ENCODE measurements at regions not wholly inside any gene's neighbourhood (a gene's known extent, or its start where the extent isn't known, plus 50 kb on each side); places are given as distances from the start of the nearest gene placed in this dataset.

DNA sequence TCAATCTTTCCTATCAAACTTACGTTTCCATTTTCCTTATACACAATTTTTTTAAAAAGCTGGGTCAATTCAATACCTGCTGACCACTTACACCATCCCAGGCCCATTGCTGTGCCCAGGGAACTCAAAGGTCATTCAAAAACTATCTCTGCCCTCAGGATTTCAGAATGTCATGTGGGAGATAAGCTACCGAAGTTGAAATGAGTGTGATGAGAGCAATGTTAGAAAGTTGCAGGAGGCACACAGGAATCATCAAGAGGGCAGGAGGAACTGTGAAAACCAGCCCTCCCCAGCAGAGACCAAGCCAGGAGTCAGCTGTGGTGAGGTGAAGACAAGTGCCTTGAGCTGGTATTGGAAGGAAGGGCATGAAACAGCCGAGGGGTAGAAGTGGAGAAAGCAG lies 195.9 kb downstream of the HS3ST3A1 start:
- no TSS peak for BruUV-seq (replicated peaks)
- no peaks in the 10 kb centered on the region for H3K27me3 ChIP-seq (replicated peaks; ENCODE audit: control insufficient read depth, insufficient read depth, low read length)
- Mint-ChIP-seq H3K36me3 (ENCODE audit: insufficient read depth, unreplicated experiment) (no peaks in the 10 kb centered on the region), H3K27me3 (ENCODE audit: insufficient read depth, unreplicated experiment) (no peaks in the 10 kb centered on the region), H3K9me3 (ENCODE audit: unreplicated experiment) (no peaks in the 10 kb centered on the region), H3K27ac (ENCODE audit: unreplicated experiment) (no peak overlapping the region), H3K4me3 (ENCODE audit: unreplicated experiment) (no peak overlapping the region), H3K4me1 (ENCODE audit: low read depth, unreplicated experiment) (peaks cover 17% of the 10 kb centered on the region)
- no peak for DNase-seq
- TF ChIP-seq, protein P1, sequence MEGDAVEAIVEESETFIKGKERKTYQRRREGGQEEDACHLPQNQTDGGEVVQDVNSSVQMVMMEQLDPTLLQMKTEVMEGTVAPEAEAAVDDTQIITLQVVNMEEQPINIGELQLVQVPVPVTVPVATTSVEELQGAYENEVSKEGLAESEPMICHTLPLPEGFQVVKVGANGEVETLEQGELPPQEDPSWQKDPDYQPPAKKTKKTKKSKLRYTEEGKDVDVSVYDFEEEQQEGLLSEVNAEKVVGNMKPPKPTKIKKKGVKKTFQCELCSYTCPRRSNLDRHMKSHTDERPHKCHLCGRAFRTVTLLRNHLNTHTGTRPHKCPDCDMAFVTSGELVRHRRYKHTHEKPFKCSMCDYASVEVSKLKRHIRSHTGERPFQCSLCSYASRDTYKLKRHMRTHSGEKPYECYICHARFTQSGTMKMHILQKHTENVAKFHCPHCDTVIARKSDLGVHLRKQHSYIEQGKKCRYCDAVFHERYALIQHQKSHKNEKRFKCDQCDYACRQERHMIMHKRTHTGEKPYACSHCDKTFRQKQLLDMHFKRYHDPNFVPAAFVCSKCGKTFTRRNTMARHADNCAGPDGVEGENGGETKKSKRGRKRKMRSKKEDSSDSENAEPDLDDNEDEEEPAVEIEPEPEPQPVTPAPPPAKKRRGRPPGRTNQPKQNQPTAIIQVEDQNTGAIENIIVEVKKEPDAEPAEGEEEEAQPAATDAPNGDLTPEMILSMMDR (IDR thresholded peaks at IDR 0.05; ENCODE audit: insufficient read depth in 1 of 2, low read depth in 1 of 2, low read length in 1 of 2, severe bottlenecking in 1 of 2, unreplicated experiment in 1 of 2), result no peak
- no peaks in the 10 kb centered on the region for H3K36me3 ChIP-seq (ENCODE audit: control insufficient read depth, insufficient read depth, low read length)
- no peaks in the 10 kb centered on the region for H3K4me1 ChIP-seq
- CTCF ChIA-PET, result no interaction called here
- intact Hi-C loops (cut with micrococcal nuclease; ENCODE audit: unreplicated experiment), result no loop called here
- POLR2A ChIA-PET, result no interaction called here
- H3K9me3 ChIP-seq, result no peaks in the 10 kb centered on the region
- no peak overlapping the region for H3K4me3 ChIP-seq (ENCODE audit: low read depth, low read length)

DNA sequence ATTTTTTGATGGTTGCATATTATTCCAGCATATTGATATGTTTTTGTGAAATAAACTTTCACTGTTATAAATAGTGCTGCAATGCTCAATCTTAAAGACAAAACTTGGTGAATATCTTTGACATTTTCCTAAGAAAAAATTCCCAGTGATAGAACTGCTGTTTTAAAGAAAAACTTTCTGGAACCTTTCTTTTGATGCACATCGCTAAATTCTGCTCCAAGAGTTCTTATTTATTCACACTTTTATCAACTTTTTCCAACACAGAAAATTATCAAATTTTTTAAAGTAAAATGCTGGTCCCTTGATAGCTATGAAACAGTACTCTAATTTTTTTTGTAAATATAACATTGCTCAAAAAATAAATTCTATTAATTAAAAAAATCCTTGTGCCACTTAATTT lies 196.6 kb downstream of the HS3ST3A1 start:
- no peaks in the 10 kb centered on the region for H3K36me3 Mint-ChIP-seq (ENCODE audit: insufficient read depth, unreplicated experiment)
- no peak overlapping the region for H3K4me3 ChIP-seq (ENCODE audit: low read depth, low read length)
- no peak overlapping the region for H3K4me3 Mint-ChIP-seq (ENCODE audit: unreplicated experiment)
- ChIA-PET POLR2A (no interaction called here), CTCF (no interaction called here)
- no TSS peak for BruUV-seq (replicated peaks)
- peaks cover 14% of the 10 kb centered on the region for H3K4me1 Mint-ChIP-seq (ENCODE audit: low read depth, unreplicated experiment)
- no peaks in the 10 kb centered on the region for H3K4me1 ChIP-seq
- no peak overlapping the region for H3K27ac Mint-ChIP-seq (ENCODE audit: unreplicated experiment)
- H3K27me3 ChIP-seq (replicated peaks; ENCODE audit: control insufficient read depth, insufficient read depth, low read length), result no peaks in the 10 kb centered on the region
- DNase-seq, result no peak
- H3K9me3 ChIP-seq, result no peaks in the 10 kb centered on the region
- no peaks in the 10 kb centered on the region for H3K36me3 ChIP-seq (ENCODE audit: control insufficient read depth, insufficient read depth, low read length)
- no peaks in the 10 kb centered on the region for H3K9me3 Mint-ChIP-seq (ENCODE audit: unreplicated experiment)
- no peaks in the 10 kb centered on the region for H3K27me3 Mint-ChIP-seq (ENCODE audit: insufficient read depth, unreplicated experiment)
- intact Hi-C loops (cut with micrococcal nuclease; ENCODE audit: unreplicated experiment), result no loop called here
- TF ChIP-seq, protein P1 (IDR thresholded peaks at IDR 0.05; ENCODE audit: insufficient read depth in 1 of 2, low read depth in 1 of 2, low read length in 1 of 2, severe bottlenecking in 1 of 2, unreplicated experiment in 1 of 2), result no peak

DNA sequence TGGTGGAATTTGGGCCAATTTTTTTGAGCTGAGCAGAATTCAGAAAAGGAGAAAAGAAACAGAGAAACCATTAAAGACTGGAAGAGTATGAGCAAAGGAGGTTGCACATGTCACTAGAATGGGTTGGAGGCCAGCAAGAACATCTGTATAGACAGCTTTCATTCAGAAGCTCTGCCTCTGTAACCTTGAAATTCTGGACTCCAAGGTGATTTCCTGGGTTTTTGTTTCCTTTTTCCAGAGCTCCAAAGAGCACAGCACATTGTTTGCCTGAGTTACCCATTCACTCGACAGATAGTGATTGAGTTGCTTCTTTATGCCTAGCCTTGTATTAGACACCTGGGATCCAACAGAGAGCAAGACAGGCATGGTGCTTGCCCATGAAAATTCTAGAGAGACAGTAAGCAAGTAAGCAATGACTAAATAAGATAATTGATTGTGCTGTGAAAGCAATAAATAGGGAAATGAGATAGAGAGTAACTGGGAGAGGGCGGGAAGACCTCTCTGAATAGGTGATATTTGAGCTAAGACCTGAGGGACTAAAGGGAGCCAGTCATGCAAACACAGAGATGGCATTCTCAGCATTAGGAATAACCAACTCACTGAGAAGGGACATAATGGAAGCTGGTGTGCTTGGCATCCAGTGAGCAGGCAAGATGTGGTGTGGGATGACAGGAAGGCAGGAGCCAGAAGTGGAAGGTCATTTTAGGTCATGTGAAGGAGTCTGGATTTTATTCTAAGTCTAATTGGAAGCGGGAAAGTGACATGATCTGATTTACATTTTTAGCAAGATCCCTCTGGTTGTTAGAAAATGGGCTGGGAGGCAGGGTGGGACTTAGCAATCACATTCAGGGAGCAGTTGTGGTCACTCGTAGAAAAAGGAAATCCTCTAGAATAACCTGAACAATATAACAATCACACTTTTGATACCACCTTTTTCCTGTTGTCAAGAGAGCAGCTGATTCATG lies 197.5 kb downstream of the HS3ST3A1 start:
- no peak overlapping the region for H3K27ac Mint-ChIP-seq (ENCODE audit: unreplicated experiment)
- no peak for DNase-seq
- TF ChIP-seq, protein P1 (IDR thresholded peaks at IDR 0.05; ENCODE audit: insufficient read depth in 1 of 2, low read depth in 1 of 2, low read length in 1 of 2, severe bottlenecking in 1 of 2, unreplicated experiment in 1 of 2), result no peak
- ChIA-PET CTCF (no interaction called here), POLR2A (no interaction called here)
- Histone ChIP-seq H3K4me3 (ENCODE audit: low read depth, low read length) (no peak overlapping the region), H3K9me3 (no peaks in the 10 kb centered on the region), H3K4me1 (no peaks in the 10 kb centered on the region), H3K27me3 (replicated peaks; ENCODE audit: control insufficient read depth, insufficient read depth, low read length) (no peaks in the 10 kb centered on the region), H3K36me3 (ENCODE audit: control insufficient read depth, insufficient read depth, low read length) (no peaks in the 10 kb centered on the region)
- H3K36me3 Mint-ChIP-seq (ENCODE audit: insufficient read depth, unreplicated experiment), result no peaks in the 10 kb centered on the region
- no TSS peak for BruUV-seq (replicated peaks)
- no peaks in the 10 kb centered on the region for H3K9me3 Mint-ChIP-seq (ENCODE audit: unreplicated experiment)
- intact Hi-C loops (cut with micrococcal nuclease; ENCODE audit: unreplicated experiment), result no loop called here
- no peaks in the 10 kb centered on the region for H3K27me3 Mint-ChIP-seq (ENCODE audit: insufficient read depth, unreplicated experiment)
- peaks cover 6% of the 10 kb centered on the region for H3K4me1 Mint-ChIP-seq (ENCODE audit: low read depth, unreplicated experiment)
- H3K4me3 Mint-ChIP-seq (ENCODE audit: unreplicated experiment), result no peak overlapping the region
